IPS DF 6.9 (cell line): ENCODE measurements at regions not wholly inside any gene's neighbourhood (a gene's known extent, or its start where the extent isn't known, plus 50 kb on each side); places are given as distances from the start of the nearest gene placed in this dataset.
"Not testable (repeated sequence)": the region's sequence is repeated elsewhere in the genome, so short reads cannot be mapped to it uniquely, and the experiment has no call there.

Experiments
- DNase-seq: peaks from one replicate; pipeline ENCODE4 v3.0.0-alpha.2; 2013; ENCODE audit warnings: low read depth, low spot score
- H3K27ac ChIP-seq: one replicate; pipeline ENCODE4 v1.5.1; 2013; ENCODE audit warnings: low read length, control low read depth
- H3K27me3 ChIP-seq: 2 replicates; pipeline ENCODE4 v1.6.1; 2013; ENCODE audit warnings: mild to moderate bottlenecking, low read length; ENCODE audit not compliant: control insufficient read depth, insufficient read depth
- H3K36me3 ChIP-seq: 2 replicates; pipeline ENCODE4 v1.6.1; 2013; ENCODE audit warnings: low read length; ENCODE audit not compliant: control insufficient read depth, insufficient read depth
- H3K4me1 ChIP-seq: 2 replicates; pipeline ENCODE4 v1.6.1; 2013; ENCODE audit warnings: low read length; ENCODE audit not compliant: control insufficient read depth, insufficient read depth
- H3K4me3 ChIP-seq: 2 replicates; pipeline ENCODE4 v1.5.1; 2013; ENCODE audit warnings: mild to moderate bottlenecking, low read length
- H3K9me3 ChIP-seq: 2 replicates; pipeline ENCODE4 v1.6.1; 2013; ENCODE audit warnings: low read length, inconsistent platforms; ENCODE audit not compliant: control insufficient read depth, insufficient read depth
- WGBS: extraction: QIAGEN DNeasy Blood & Tissue Kit; methylation state at CpG from one replicate; pipeline ENCODE4 v1.1.7; 2013; ENCODE audit warnings: mixed read lengths, missing lambda C conversion rate; ENCODE audit not compliant: insufficient read length, insufficient coverage; 5-methylcytosine and 5-hydroxymethylcytosine counted together

- DNase-seq, H3K9me3 ChIP-seq, H3K4me1 ChIP-seq, H3K27ac ChIP-seq, H3K27me3 ChIP-seq, H3K36me3 ChIP-seq, H3K4me3 ChIP-seq: not testable (repeated sequence)
- no CpG with 5 or more reads among the region's 3 CpGs for WGBS
These were observed 82.0 kb upstream of the ANKRD28 start for GRCh38 chr3:15879787-15880186.

DNA sequence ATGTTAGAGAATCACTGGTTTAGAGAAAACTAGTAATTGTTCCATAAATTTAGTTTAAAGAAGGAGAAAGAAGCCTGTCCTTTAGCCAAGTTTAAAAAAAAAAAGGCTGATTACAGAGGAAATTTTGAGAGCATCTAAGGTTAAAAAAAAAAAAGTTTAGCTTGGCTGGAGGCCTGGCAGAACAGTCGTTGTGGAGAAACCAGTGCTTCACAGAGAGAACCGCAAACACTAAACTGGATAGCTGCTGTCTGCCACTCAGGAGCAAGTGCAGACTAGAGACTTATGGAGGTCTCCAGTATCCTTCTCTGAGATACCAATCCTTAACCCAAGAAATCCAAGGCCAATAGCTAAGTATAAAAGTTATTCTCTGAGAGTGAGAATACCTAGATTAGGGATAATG is 84.8 kb upstream of the ANKRD28 start:
- no CpG with 5 or more reads among the region's 2 CpGs for WGBS
- Histone ChIP-seq H3K27me3 (no peaks in the 10 kb centered on the region), H3K4me3 (no peak overlapping the region)

DNA sequence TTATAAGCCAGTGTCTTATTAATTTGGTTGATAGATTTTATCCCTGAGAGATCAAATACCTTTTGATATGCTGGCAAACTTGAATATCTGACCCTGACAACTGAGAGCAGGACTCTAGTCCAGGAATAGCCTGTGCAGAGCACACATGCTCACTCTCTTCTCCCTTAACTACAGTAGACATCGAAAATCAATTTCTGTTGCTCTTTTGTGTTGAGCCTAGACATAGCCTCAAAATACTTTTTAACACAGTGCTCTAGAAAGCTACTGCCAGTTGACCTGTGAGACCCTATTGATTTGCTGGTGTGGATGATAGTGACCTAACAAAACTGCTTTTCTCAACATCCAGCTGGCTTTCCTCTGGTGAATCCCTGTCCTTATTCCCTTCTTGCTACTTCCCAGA is 86.4 kb upstream of the ANKRD28 start:
- no peak overlapping the region for H3K4me3 ChIP-seq
- no peaks in the 10 kb centered on the region for H3K9me3 ChIP-seq
- H3K27ac ChIP-seq: no peak overlapping the region
- H3K4me1 ChIP-seq: no peaks in the 10 kb centered on the region
- WGBS: no CpG with 5 or more reads among the region's 1 CpG
- no peaks in the 10 kb centered on the region for H3K27me3 ChIP-seq
- no peaks in the 10 kb centered on the region for H3K36me3 ChIP-seq
- no peak for DNase-seq

More for the DNA sequence above, 84.8 kb upstream of the ANKRD28 start:
- Histone ChIP-seq H3K27ac (no peak overlapping the region), H3K9me3 (no peaks in the 10 kb centered on the region), H3K4me1 (no peaks in the 10 kb centered on the region), H3K36me3 (0 out of 2 replicates have a peak, but pooled peaks cover 2% of the 10 kb centered on the region)
- no peak for DNase-seq

- no peak overlapping the region for H3K4me3 ChIP-seq
- no peaks in the 10 kb centered on the region for H3K9me3 ChIP-seq
- no peaks in the 10 kb centered on the region for H3K27me3 ChIP-seq
- no peaks in the 10 kb centered on the region for H3K4me1 ChIP-seq
- H3K27ac ChIP-seq: no peak overlapping the region
- DNase-seq: no peak
- H3K36me3 ChIP-seq: no peaks in the 10 kb centered on the region
These were observed 88.7 kb upstream of the ANKRD28 start for GRCh38 chr3:15886521-15886920.

DNA sequence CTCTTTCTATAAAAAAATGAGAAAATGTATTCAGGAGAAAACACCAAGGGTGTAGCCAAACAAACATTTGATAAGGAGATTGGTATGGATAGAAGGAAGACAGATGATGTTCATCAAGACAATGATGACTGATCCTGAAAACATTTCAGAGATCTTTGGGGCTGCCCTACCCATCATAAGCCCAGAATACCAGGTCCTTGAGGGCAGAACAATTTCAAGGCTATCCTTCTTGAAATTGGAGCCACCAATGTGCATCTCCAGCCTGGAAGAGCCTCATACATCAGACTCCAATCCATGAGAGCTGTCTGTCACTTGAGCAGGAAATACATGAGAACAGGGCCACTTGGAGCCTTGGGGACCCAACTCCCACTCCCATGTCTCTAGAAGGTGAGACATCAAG is 89.5 kb upstream of the ANKRD28 start:
- no peak overlapping the region for H3K27ac ChIP-seq
- DNase-seq: no peak
- H3K4me3 ChIP-seq: no peak overlapping the region
- H3K4me1 ChIP-seq: no peaks in the 10 kb centered on the region
- no peaks in the 10 kb centered on the region for H3K9me3 ChIP-seq
- no peaks in the 10 kb centered on the region for H3K27me3 ChIP-seq
- H3K36me3 ChIP-seq: no peaks in the 10 kb centered on the region

- Histone ChIP-seq H3K4me1 (peaks cover 3% of the 10 kb centered on the region; the same call in 1 of the 2 replicates), H3K36me3 (no peaks in the 10 kb centered on the region)
- no peak for DNase-seq
These were observed 92.2 kb upstream of the ANKRD28 start for GRCh38 chr3:15889936-15890335.

DNA sequence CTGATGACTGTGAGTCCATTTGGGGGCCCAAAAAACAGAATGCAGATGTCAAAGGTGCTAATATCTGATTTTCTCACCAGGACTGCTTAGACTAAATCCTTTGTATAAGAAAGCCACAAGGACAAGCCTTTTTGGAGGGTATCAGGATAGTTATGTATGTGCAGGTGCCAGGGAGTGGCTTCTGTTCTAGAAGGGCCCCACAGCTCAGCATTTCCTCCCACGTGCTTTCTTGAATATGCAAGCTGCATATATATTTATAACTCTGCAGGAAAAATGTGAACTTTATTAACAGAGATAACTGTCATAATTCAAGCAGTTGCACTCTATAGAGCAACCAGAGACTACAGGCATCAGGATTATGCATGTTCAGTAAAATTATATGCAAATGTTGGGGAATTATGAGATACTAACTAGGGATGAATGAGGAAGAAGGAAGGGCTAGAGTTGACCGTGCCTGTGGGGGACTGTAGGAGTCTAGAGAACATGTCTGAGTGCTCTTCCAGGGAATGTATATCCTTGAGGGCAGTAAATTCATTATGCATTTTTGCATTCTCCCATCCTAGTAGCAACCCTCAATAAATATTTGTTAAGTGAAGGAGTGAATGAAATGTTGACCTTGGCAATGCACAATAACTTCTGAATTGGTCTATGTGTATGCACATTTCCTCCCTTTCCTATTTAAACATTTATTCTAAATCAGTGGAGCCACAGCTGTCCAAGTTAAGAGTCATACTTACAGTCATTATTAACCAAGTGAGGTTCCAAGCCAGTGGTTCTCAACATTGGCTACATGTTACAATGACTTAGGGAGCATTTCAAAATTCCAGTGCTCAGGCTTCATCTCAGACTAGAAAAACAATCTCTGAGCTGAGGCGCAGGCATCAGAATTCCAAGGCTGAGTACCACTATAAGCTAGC is 94.8 kb upstream of the ANKRD28 start:
- peaks cover 3% of the 10 kb centered on the region; the same call in 1 of the 2 replicates for H3K4me1 ChIP-seq
- no peak for DNase-seq

More at GRCh38 chr3:15889936-15890335, 92.2 kb upstream of the ANKRD28 start:
- Histone ChIP-seq H3K4me3 (no peak overlapping the region), H3K27me3 (no peaks in the 10 kb centered on the region), H3K9me3 (no peaks in the 10 kb centered on the region), H3K27ac (no peak overlapping the region)

DNA sequence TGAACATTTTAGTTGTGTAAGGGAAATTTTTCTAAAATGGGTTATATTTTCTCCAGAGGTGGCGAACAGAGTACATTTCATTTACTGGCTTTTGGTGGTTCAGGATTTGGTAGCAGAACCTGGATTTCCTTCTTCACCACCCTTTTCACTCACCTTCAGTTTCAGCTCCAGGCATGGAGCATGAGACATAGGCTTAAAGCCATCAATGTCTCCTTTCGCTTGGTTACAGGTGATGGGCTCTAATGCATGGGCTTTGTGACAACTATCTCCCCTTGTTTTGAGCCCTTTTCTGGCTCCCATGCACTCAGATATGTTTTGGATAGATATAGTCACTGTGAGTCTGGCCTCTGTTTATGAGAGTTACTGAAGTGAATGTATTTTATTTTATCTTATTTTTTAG is 96.6 kb upstream of the ANKRD28 start:
- WGBS: no CpG with 5 or more reads among the region's 2 CpGs
- H3K36me3 ChIP-seq: no peaks in the 10 kb centered on the region
- no peak overlapping the region for H3K27ac ChIP-seq
- no peaks in the 10 kb centered on the region for H3K9me3 ChIP-seq
- H3K4me1 ChIP-seq: peaks cover 3% of the 10 kb centered on the region; the same call in 1 of the 2 replicates
- no peak for DNase-seq
- no peaks in the 10 kb centered on the region for H3K27me3 ChIP-seq
- H3K4me3 ChIP-seq: no peak overlapping the region

More for the DNA sequence above, 94.8 kb upstream of the ANKRD28 start:
- no CpG with 5 or more reads among the region's 3 CpGs for WGBS
- H3K36me3 ChIP-seq: no peaks in the 10 kb centered on the region
- no peak overlapping the region for H3K27ac ChIP-seq
- H3K4me3 ChIP-seq: no peak overlapping the region
- H3K27me3 ChIP-seq: no peaks in the 10 kb centered on the region
- no peaks in the 10 kb centered on the region for H3K9me3 ChIP-seq

GRCh38 chr3:15896500-15896899 is 98.7 kb upstream of the ANKRD28 start:
- Histone ChIP-seq H3K36me3 (no peaks in the 10 kb centered on the region), H3K9me3 (no peaks in the 10 kb centered on the region), H3K27me3 (no peaks in the 10 kb centered on the region), H3K27ac (no peak overlapping the region), H3K4me1 (peaks cover 3% of the 10 kb centered on the region; the same call in 1 of the 2 replicates), H3K4me3 (no peak overlapping the region)
- no CpG with 5 or more reads among the region's 2 CpGs for WGBS
- no peak for DNase-seq

DNA sequence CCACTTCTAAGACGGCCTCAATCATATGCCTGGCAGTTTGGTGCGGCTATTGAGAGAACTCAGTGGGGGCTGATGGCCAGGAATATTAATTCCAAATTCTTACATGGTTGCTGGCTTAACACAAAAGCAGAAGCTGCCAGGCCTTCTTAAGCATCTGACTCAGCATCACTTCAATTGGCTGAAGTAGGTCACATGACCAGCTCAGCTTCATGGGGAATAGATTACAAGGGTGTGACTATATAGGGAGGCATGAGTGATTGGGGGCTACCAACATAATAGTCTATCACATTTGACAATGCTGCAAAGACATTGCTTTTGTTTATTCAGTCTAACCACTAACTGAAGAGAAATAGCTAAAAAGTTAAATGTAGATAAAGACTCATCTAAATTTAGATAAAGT is 101.6 kb upstream of the ANKRD28 start:
- Histone ChIP-seq H3K27me3 (no peaks in the 10 kb centered on the region), H3K36me3 (no peaks in the 10 kb centered on the region), H3K27ac (no peak overlapping the region), H3K9me3 (no peaks in the 10 kb centered on the region), H3K4me1 (no peaks in the 10 kb centered on the region), H3K4me3 (no peak overlapping the region)
- DNase-seq: peak; percentile 20
- no CpG with 5 or more reads among the region's 2 CpGs for WGBS

DNA sequence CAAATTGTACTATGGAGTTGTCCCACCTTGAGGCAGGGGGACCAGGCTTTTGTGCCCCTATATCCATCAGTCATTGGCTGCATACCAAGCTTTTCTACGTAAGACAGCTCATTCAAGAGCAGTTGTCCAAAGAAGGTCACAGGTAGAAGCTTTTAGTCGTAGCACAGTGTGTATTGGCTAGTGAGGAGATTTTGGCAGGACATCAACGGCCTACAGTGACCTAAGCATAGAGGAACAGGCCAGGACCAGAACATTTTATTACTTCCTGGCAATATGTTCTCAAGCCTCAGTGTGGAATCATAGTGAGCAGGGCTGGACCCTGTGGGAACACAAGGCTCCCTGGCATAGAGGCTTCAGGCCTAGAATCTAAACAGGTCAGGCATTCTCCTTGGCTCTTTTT is 105.4 kb upstream of the ANKRD28 start:
- Histone ChIP-seq H3K27ac (no peak overlapping the region), H3K36me3 (no peaks in the 10 kb centered on the region), H3K9me3 (no peaks in the 10 kb centered on the region), H3K4me1 (no peaks in the 10 kb centered on the region), H3K27me3 (no peaks in the 10 kb centered on the region), H3K4me3 (no peak overlapping the region)
- no CpG with 5 or more reads among the region's 3 CpGs for WGBS
- no peak for DNase-seq
